HCEC 1CT (cell line): ENCODE measurements at regions not wholly inside any gene's neighbourhood (a gene's known extent, or its start where the extent isn't known, plus 50 kb on each side); places are given as distances from the start of the nearest gene placed in this dataset.
"Not testable (repeated sequence)": the region's sequence is repeated elsewhere in the genome, so short reads cannot be mapped to it uniquely, and the experiment has no call there.

Experiments used
- DNase-seq: peaks from one replicate; pipeline ENCODE4 v3.0.0-alpha.2; 2017

DNA sequence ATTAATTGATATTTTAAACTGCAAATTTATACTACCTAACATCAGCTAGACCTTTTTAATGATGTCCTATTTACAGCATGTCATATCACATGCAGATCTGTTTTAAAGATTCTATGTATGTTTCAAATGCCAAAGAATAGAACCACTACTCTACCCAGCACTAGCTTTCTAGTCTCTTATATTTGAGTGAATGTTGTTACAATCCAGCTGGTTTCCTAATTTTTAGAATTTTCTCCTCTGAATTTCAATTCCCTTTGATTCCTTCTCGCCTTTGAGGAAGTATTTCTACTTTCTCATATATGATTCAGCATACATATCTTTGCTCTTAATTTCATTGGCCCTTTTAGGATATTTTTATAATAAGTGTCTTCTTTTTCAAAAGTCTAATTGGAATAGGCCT lies 841.9 kb downstream of the TMTC2 start:
- DNase-seq, result no peak

DNA sequence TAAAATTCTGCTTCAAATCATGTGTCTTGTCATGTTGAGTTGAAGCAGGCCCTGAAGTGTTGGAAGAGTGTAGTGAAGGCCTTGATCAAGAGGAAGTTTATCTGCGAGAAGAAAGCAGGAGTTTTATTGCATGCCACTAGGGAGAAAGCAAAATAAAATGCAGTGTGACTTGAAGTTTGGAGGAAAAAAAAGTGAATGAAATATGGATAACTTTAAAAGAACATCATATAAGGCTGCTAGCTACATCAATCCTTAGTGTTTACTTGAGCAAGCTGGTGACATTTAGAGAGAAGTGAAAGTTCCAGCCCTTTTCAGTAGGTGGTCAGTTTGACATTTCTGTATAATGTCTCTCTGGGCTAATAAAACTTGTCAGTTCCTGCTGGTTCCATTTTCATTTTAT lies 841.1 kb downstream of the TMTC2 start:
- no peak for DNase-seq

DNA sequence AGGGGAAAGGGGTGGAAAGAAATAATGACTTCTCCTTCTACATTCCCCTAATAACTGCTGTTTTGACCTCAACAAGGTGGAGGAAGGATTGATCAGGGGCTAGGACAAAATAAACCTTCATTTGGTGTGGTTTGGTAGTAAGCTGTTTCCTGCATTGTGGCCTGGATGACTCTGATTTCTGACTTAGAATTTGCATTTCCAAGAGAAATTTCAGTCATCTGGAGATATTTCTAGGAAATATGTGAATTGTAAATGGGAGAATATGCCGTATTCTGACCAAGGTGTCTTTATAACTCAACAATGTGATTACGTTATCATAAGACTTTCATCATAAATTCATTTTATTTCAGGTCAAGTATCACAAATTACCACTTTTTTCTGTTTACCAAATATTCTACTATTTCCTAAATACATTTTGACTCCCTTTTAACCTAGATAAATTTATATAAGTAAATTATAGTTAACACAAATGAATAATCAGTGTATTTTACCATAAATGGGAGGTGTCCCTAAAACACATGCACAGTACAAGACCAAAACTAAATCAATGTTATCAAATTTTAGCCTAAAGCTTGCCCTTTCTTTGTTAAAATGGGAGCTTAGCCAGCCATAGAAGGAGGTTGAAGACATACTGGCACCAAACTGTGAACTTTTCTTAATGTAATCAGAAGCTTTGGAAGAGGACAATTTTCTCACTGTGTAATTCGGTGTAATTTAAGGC lies 828.8 kb downstream of the TMTC2 start:
- DNase-seq, result no peak

DNA sequence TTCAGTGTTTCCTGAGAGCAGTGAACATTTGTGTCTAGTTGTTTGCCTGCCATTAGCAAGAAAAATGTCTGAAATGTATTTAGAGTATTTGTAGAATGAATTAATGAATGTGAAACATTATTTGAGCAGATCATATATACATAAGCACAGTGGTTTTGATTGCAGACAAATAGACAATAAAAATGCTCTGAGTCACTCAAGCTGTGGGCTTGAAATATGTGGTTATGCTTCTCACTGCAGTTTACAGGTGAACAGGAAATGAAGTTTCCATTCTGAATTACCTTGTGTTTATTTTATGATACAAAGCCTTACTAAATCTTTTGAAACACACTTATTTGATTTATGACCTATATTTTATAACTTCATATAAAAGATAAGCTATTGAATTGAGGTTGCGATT lies 827.7 kb downstream of the TMTC2 start:
- no peak for DNase-seq

DNA sequence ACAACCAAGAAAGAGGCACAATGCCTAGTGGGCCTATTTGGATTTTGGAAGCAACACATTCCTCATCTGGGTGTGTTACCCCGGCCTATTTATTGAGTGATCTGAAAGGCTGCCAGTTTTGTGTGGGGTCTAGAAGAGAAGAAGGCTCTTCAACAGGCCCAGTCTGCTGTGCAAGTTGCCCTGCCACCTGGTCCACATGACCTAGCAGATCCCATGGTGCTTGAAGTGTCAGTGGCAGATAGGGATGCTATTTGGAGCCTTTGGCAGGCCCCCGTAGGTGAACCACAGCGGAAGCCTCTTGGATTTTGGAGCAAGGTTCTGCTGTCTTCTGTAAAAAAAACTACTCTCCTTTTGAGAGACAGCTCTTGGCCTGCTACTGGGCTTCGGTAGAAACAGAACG lies 820.1 kb downstream of the TMTC2 start:
- DNase-seq, result no peak

DNA sequence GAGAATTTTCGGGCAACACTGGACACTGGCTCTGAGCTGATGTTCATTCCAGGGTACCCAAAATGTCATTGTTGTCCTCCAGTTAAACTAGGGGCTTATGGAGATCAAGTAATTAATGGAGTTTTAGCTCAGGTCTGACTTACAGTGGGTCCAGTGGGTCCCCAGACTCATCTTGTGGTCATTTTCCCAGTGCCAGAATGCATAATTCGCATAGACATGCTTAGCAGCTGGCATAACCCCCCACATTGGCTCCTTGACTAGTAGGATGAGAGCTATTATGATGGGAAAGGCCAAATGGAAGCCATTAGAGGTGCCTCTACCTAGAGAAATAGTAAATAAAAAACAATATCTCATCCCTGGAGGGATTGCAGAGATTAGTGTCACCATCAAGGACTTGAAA lies 818.9 kb downstream of the TMTC2 start:
- DNase-seq, result no peak

DNA sequence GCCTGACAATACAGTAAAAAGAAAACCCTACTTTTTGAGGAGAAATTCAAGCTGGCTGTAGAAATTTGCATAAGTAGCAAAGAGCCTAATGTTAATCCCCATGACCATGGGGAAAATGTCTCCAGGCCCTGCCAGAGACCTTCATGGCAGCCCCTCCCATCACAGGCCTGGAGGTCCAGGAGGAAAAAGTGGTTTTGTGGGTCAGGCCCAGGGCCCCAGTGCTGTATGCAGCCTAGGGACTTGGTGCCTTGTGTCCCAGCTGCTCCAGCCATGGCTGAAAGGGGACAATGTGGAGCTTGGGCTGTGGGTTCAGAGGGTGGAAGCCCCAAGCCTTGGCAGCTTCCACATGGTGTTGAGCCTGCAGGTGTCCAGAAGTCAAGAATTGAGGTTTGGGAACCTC lies 813.2 kb downstream of the TMTC2 start:
- DNase-seq, result not testable (repeated sequence)

DNA sequence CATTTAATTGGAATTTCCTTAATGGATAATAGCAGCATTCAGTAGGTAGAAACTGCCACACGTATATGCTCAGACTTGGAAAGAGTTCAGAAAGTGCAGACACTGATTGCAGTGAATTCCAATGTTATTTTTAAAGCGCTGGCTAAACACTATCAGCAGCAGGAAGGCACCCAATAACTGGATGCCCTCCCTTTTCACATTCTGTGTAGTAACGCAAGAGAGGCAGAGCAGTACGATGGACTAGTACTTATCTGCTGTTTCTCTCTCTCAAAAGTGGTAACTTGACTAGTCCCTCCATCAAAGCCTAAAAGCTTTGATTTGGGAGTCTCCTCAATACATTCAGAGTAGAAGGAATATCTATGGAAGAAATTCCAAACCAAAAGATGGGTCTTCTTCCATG lies 791.0 kb downstream of the TMTC2 start:
- no peak for DNase-seq

DNA sequence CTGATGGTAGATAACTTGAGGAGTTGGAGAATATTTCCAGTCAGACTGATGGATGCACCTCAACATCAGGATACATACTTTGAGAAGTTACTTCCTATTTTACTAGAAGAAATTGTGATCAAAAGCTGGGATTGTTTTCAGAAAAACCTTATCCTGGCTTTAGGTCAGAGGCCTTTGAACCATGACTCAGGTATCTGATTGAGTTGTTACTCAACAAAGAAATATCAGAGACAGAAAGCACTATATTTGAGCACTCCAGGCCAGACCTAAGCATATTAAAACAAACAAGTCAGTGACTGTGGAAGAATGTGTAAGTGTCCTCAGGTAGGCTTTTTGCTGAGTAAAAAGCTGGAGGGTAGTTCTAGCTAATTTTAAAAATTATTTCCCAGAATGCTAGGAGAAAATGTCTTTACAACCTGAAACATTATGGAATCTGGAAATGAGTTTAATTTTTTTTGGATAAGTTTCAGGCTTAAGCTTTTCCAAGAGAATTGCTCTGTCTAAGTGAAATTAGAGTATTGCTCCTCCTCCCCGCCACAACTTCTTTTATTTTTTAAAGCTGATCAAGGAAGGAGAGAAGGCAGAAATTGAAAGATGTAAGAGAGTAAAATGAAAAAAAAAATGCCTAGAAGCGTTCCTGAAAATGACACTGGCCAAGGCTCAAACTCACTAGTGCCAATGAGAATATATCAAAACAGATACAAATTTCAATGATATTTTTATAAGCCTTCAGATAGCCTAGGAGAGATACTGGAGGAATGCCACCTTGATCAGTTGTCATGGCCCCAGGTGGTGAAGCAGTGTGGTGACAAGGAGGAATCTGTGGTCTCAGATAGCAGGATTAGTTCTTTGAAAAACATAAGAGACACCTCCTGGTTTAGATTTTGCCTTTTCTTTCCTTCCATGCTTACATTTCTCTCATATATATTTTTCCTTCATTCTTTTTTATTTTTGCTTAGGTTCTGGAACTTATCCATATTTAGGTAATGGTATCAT lies 790.3 kb downstream of the TMTC2 start:
- DNase-seq, result no peak

DNA sequence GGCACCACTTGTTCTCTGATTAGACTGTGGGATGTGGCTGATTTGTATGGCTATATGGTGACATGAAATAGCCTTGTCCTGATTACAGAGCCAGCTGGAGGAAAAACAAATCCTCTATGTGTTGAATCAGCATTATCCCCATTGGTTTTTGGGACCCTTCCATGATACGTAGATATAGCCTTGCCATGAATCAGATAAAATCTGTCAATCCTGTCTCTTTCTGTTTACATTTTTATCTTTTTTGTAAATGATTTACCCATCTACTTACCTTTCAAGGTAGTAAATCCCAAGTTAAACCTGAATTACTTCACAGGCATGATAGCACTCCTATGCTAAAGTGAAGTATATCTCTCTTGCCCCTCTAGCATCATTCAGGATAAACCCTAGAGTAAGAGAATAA lies 789.3 kb downstream of the TMTC2 start:
- DNase-seq, result no peak

DNA sequence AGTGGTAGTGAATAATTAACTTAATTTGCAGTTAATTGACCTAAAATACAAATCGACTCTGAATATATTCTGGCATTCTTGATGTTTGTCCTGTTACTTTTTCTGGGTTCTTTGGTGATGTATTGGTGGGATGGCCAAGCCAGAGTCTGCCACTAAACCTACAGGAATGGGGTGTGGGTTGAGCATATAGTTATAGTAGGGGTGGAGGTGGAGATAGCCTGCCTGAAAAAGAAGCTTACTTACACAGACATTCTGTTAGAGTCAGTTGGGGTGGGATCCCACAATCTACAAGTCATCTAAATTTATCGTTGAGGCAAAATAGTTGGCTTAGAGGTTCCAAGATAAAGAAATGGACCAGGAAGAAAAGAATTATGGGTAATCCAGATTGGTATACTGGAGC lies 787.7 kb downstream of the TMTC2 start:
- no peak for DNase-seq

DNA sequence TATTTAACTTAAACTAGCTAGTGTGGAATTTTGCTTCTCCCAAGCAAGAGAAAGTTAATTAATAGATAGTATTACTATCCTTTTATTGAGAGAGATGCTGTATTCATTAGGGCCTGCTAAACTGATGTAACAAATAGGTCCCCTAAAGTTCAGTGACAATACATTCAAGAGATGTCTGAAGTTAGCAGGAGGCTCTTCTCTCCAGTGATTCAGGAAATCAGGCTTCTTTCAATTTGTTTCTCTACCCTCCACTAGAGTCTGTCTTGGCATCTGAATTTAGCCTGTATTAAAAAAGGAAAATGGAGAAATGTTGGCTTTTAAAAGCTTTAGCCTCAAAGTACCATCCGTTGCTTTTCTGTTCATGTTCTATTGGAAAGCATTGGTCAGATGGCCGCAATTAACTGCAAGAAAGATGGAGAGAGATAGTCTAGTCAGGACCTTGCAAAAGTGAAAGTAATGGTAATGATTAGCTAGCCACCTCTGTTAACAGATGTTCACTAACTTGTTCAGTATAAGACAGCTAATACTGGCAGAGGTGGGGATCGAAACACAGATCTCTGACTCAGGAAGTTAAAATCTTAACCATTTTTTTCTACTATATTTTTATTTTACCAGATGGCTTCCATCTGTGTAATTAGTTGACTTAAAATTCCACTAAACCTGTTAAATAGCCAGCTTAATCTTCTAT lies 786.8 kb downstream of the TMTC2 start:
- no peak for DNase-seq

DNA sequence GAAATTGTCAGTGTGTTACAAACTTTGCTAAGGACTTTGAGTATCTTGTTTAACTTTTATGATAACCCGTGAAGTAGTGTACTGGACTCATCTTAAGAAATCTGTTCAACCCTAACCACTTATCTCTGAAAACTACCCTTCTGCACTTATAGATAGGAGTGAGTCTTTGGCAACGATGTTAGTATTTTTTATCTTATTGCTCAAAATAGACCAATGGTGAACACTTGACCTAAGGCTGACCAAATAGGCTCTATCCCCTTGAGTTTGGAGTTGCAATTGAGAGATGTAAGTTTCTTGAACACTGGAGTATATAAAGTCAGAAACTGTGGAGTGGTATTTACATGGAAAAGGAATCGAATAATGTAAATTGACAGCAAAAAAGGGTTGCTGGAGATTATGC lies 786.1 kb downstream of the TMTC2 start:
- no peak for DNase-seq

DNA sequence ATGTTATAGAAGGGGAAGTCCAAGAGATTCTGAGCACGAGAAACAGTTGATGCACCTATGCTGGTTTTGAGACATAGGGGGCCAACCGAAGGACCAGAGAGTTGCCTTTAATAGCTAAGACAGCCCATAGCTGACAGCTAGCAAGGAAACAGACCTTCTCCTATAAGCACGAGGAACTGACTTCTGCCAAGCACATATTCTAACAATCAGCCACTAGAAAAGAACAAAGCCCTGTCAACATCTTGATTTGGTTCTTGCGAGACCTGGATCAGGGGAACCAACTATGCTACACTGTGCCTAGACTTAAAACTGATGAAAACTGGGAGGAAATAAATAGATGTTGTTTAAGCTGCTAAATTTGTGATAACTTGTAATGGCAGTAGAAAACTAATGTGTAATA lies 785.6 kb downstream of the TMTC2 start:
- DNase-seq, result no peak

DNA sequence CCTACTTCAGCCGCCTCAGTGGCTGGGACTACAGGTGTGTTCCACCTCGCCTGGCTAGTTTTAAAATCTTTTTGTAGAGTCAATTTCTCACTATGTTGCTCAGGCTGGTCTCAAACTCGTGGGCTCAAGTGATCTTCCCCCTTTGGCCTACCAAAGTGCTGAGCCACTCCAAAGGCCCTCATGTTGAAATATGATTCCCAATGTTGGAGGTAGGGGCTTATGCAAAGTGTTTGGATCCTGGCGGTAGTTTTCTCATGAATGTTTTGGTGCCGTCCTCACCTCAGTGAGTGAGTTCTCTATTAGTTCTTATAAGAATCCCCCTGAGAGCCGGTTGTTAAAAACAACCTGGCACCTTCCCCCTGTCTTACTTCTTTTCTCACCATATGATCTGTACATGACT lies 784.6 kb downstream of the TMTC2 start:
- no peak for DNase-seq

DNA sequence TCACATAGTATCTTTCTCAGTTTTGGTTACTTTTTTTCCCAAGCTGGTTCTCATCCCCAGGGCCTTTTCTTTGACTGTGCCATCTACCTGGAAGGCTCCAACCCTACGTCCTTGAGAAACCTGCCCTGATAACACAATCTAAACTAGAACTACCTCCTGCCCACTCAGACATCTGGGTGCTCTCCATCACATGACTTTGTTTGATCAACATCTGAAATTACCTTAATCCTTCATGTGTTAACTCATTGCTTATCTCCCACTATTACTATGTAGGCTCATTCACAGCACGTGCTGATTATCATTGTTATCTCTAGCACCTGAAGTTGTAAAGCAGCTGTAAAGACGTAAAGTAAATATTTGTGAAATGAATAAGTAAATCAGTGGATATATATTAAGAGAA lies 784.0 kb downstream of the TMTC2 start:
- no peak for DNase-seq

DNA sequence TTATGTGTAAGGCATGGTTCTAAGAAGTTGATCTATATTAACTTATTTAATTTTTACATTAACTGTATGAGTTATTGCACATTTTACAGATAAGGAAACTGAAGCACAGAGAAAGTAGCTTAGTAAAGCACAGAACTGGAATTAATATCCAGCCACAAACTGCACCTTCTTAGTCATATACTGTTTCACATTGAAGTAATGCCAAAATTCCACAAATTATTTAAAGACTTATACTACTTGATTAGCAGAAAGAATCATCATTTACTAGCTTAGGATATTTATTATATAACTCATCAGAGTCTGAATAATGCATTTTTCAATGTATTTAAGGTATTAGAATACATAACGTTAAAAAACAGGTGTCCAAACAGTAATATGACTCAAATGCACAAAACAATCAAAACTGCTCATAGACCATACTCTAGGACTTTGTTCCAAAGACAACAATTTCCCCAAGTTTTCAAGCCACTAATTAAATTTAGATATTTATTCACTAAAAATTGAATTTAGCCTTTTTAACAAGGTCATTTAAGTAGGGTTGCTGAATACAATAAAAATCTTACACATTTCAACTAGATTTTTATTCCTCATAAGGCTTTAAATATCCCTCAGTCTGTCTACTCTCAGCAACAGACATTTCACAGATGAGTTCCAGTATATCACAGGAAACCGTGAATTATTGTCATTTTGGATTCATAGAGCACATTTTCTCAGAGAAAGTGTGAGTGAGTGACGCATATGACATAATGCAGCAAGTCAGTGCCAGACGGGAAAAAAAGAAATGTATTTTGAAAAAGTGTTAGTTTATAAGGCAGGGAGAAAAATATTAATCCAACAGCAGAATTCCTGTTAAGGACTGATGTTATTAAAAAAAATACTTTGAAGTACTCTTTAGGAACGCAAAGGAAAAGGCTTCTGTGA lies 782.5 kb downstream of the TMTC2 start:
- no peak for DNase-seq

DNA sequence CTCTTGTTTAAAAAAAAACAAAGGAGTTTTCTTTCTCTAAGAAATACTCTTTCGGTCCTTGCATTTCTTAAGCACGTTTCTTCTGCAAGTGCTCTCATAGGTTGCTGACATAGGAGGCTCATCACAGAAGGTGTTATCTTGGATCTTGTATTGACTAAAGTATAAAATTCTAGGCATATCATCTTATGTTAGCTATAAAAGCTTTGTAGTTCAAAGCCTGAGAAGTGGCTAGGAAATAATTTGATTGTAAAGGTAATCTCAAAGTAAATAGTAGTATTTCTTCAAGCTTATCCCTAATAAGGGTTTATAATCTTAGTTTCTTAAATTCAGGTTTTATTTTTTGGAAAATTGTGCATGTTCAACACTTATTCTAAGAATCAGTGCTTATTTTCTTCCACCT lies 778.9 kb downstream of the TMTC2 start:
- no peak for DNase-seq

DNA sequence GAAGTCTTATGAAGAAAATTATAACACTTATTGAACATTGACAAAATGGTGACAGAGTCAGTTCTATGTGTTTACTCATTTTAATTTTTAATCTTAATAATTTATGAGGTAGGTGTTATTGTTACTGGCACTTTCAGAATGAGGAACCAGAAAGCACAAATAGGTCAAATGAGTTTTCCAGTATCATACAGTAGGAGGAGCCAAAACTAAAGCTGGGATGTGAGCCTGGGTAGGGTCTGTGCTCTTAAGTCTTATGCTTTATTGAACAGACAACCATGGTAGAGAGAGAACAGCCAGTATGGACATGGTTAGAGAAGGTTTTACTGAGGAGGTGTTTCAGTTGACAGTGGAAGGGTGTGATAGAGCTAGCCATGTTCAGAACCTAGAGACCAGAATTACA lies 775.7 kb downstream of the TMTC2 start:
- DNase-seq, result no peak

DNA sequence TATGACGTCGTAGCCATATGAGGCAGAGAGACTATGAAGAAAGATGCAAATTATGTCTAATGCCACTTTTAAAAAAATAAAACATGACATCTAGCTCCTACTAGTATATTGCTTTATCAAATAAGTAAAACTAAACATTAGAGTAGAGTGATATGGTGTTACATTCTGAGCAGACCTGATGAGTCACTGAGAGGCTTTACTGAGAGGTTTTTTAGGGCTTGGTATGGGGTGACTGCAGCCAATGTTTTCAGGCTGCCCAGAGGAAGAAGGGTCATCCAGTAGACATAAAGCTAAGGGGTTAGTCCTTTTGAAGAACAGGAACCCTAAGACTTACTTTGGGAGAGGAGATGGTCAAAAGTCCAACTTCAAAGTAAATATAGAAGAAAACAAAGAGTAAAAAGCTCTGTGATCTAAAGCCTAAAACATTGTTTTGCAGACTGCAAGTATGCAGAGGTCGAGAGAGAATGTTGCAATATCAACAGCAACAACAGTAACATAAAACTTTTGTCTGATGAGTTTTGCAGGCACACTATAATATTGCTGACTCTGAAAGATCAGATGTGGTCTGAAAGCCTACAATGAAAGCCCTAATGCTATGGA lies 774.7 kb downstream of the TMTC2 start:
- DNase-seq, result no peak

DNA sequence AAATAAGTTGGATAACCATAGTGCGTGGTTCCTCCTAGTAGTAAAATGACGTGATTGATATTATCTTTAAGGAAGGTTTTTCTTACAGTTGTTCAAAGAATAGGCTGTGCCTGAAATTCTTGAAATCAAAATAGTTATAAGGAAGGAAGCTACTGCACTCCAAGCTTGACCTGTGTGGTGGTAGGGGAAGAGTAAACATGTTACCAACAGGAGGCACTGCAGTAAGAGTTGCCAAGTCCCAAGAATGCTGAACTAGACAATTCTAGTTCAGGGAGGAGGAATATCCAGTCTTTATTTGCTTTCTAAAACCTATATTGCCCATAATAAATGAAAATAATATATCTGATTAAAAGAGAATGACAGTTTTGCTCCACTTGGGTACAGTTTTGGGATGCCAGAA lies 764.5 kb downstream of the TMTC2 start:
- no peak for DNase-seq

DNA sequence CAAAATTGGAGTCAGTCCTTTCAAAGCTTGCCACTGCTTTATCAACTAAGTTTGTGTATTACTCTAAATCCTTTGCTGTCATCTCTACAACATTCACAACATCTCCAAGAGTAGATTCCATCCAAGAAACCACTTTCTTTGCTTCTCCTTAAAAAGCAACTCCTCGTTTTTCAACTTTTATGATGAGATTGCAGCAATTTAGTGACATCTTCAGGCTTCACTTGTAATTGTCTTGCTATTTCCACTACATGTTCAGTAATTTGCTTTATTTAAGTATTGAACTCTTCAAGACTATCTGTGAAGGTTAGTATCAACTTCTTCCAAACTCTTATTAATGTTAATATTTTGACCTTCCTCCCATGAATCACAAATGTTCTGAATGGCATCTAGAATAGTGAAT lies 747.9 kb downstream of the TMTC2 start:
- no peak for DNase-seq
